ENCODE measurements at regions not wholly inside any gene's neighbourhood (a gene's known extent, or its start where the extent isn't known, plus 50 kb on each side); places are given as distances from the start of the nearest gene placed in this dataset.

DNA sequence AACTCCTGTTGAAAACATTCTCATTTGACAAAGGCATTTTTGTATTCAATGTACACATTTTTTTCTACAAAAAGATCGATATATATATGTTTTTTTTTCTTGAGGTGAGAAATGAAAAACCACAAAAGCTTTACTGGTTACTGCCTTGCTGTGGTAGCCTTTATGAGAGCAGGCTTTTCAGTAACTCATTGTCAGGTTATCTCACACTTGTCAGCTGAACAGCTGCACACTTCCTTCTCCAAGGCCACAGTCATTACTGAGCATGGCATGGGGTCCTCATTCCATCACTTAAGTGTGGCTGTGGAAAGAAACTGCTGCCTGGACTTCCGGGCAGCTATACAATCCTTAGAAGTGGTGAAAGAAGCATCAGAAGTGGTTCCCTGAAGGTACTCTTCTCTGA, 169.3 kb upstream of the ZP4 start:
- no peak for DNase-seq
- TF ChIP-seq, protein P1, sequence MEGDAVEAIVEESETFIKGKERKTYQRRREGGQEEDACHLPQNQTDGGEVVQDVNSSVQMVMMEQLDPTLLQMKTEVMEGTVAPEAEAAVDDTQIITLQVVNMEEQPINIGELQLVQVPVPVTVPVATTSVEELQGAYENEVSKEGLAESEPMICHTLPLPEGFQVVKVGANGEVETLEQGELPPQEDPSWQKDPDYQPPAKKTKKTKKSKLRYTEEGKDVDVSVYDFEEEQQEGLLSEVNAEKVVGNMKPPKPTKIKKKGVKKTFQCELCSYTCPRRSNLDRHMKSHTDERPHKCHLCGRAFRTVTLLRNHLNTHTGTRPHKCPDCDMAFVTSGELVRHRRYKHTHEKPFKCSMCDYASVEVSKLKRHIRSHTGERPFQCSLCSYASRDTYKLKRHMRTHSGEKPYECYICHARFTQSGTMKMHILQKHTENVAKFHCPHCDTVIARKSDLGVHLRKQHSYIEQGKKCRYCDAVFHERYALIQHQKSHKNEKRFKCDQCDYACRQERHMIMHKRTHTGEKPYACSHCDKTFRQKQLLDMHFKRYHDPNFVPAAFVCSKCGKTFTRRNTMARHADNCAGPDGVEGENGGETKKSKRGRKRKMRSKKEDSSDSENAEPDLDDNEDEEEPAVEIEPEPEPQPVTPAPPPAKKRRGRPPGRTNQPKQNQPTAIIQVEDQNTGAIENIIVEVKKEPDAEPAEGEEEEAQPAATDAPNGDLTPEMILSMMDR (IDR thresholded peaks at IDR 0.05) = no peak
- intact Hi-C loops (cut with DNase I, micrococcal nuclease) = no loop called here

DNA sequence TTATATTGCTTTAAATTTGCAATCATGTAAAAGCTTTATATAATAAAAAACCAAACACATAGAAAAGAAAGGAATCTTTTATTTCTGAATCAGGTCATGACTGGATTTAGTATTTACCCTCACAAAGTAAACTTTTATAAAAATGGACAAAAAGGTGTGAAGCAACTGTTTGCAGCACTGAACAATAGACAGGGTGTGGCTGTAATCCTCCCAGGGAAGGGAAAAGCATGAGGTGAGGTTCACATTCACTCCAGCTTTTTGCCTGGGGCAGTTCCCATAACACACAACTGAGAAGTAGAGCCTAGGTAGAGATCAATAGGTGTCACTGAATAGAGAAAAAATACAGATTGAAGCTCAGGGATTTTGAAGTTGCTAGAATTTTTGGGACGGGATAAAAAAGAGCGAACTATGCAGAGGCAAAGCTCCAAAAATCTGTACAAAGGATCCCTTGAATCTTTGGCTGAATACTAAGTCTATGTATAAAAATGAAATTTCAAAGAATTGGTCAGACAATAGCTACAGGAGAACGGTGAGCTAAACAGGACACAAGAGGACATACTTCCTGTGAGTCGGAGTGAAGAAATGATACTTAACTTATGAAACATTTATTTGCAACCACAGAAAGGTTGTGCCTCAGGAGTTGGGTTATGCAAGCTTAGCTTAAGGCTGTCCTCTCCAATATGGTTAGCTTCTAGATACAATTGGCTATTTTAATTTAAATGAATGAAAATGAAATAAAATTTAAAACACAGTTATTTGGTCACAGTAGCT, 162.0 kb upstream of the ZP4 start:
- Histone ChIP-seq H3K4me3 (no peak overlapping the region), H3K4me1 (ENCODE audit: low read depth) (no peaks in the 10 kb centered on the region), H3K9me3 (no peaks in the 10 kb centered on the region), H3K36me3 (ENCODE audit: low read depth) (no peaks in the 10 kb centered on the region)
- ATAC-seq (no peak), DNase-seq (no peak)
- intact Hi-C loops (cut with DNase I, micrococcal nuclease) = no loop called here
- TF ChIP-seq, protein P1 (IDR thresholded peaks at IDR 0.05) = no peak

More for the DNA sequence above, 169.3 kb upstream of the ZP4 start:
- H3K36me3 ChIP-seq (ENCODE audit: low read depth) = no peaks in the 10 kb centered on the region
- no peak for ATAC-seq
- peaks cover 5% of the 10 kb centered on the region for H3K9me3 ChIP-seq
- no peaks in the 10 kb centered on the region for H3K4me1 ChIP-seq (ENCODE audit: low read depth)
- no peak overlapping the region for H3K4me3 ChIP-seq

DNA sequence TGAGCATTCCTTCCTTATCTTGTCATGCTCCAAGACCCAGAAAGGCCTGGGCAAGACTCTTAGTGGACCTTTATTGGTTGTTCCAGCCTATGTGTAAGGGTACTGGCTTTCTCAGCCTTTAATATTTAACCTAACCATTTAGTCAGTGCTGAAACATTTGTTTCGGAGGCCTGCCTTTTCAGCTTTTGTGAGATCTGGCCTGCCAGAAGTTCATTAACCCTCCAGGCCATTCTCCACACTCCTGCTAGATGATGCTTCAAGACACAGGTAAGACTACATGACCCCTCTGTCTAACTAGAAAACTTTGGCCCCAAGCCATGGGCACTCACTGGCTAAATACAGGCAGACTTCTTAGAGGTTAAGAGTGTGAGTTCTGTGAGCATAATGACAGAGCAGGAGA, 138.4 kb upstream of the ZP4 start:
- TF ChIP-seq, protein P1 (IDR thresholded peaks at IDR 0.05) = no peak
- DNase-seq (no peak), ATAC-seq (no peak)
- Histone ChIP-seq H3K4me1 (ENCODE audit: low read depth) (no peaks in the 10 kb centered on the region), H3K36me3 (ENCODE audit: low read depth) (no peaks in the 10 kb centered on the region), H3K4me3 (no peak overlapping the region), H3K9me3 (peaks cover 2% of the 10 kb centered on the region)
- intact Hi-C loops (cut with DNase I, micrococcal nuclease) = no loop called here

DNA sequence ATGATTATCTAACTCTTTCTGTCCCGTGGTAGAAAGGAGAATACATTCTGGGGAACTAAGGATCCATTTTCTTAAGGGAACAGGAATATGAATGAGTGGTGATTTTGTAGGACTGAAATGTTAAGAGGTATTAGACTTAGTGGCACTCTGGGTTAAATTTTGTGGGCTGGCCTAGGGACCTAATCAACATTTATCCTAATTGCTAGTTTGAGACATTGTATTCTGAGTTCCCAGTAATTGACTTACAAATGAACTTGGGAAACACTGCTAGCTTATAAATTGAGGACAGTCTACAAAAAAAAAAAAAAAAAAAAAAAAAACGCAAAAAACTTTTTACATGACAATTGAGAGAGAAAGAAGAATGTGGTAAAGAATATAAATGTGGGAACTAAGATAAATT, 136.6 kb upstream of the ZP4 start:
- Histone ChIP-seq H3K4me3 (no peak overlapping the region), H3K9me3 (peaks cover under 1% of the 10 kb centered on the region), H3K36me3 (ENCODE audit: low read depth) (no peaks in the 10 kb centered on the region), H3K4me1 (ENCODE audit: low read depth) (no peaks in the 10 kb centered on the region)
- DNase-seq (no peak), ATAC-seq (no peak)
- TF ChIP-seq, protein P1 (IDR thresholded peaks at IDR 0.05) = no peak
- intact Hi-C loops (cut with DNase I, micrococcal nuclease) = no loop called here

DNA sequence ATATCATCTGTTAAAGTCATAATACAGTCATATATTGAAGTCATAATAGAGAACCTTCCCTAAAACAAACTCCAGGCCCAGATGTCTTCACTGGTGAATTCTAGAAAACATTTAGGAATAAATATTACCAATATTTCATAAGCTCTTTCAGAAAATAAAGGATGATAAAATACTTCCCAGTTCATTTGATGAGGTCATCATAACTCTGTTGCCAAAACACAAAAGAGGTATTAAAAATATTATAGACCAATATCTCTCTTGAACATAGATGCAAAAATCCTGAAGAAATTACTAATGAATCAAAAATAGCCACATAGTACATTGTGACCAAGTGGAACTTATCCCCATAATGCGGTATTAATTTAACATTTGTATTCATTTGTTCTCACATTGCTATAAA, 132.4 kb upstream of the ZP4 start:
- H3K36me3 ChIP-seq (ENCODE audit: low read depth) = no peaks in the 10 kb centered on the region
- H3K4me1 ChIP-seq (ENCODE audit: low read depth) = no peaks in the 10 kb centered on the region
- no peak for ATAC-seq
- H3K9me3 ChIP-seq = no peaks in the 10 kb centered on the region
- TF ChIP-seq, protein P1 (IDR thresholded peaks at IDR 0.05) = no peak
- DNase-seq = no peak
- H3K4me3 ChIP-seq = no peak overlapping the region
- intact Hi-C loops (cut with DNase I, micrococcal nuclease) = no loop called here

Measured in mucosa of descending colon (tissue), 3 donors.